H9 (cell line): ENCODE measurements at regions not wholly inside any gene's neighbourhood (a gene's known extent, or its start where the extent isn't known, plus 50 kb on each side); places are given as distances from the start of the nearest gene placed in this dataset.

Source experiments
- DNase-seq: peaks from one replicate; pipeline ENCODE4 v3.0.0-alpha.2; 2017
- H2AFZ ChIP-seq: one replicate; pipeline ENCODE4 v1.6.1; 2013; ENCODE audit warnings: mild to moderate bottlenecking, low read length, control low read depth, moderate library complexity
- H2AK5ac ChIP-seq: 2 replicates; pipeline ENCODE4 v1.6.1; 2013; ENCODE audit warnings: low read length, control low read depth, mixed read lengths; ENCODE audit not compliant: insufficient read length
- H2BK120ac ChIP-seq: one replicate; pipeline ENCODE4 v1.6.1; 2013; ENCODE audit warnings: low read depth, mild to moderate bottlenecking, low read length, control low read depth, inconsistent platforms; ENCODE audit not compliant: poor library complexity, severe bottlenecking
- H2BK12ac ChIP-seq: 2 replicates; pipeline ENCODE4 v1.6.1; 2013; ENCODE audit warnings: low read length, control low read depth, mixed read lengths, low read depth; ENCODE audit not compliant: insufficient read length
- H2BK15ac ChIP-seq: 2 replicates; pipeline ENCODE4 v1.6.1; 2013; ENCODE audit warnings: low read depth, low read length, control low read depth
- H2BK20ac ChIP-seq: one replicate; pipeline ENCODE4 v1.6.1; 2013; ENCODE audit warnings: low read depth, mild to moderate bottlenecking, low read length, control low read depth, inconsistent platforms; ENCODE audit not compliant: poor library complexity, severe bottlenecking
- H2BK5ac ChIP-seq: 2 replicates; pipeline ENCODE4 v1.6.1; 2013; ENCODE audit warnings: low read length, control low read depth, mixed read lengths; ENCODE audit not compliant: insufficient read length
- H3K14ac ChIP-seq: 2 replicates; pipeline ENCODE4 v1.6.1; 2013; ENCODE audit warnings: low read length, control low read depth; ENCODE audit not compliant: insufficient read depth
- H3K18ac ChIP-seq: 2 replicates; pipeline ENCODE4 v1.6.1; 2013; ENCODE audit warnings: low read depth, mild to moderate bottlenecking, mixed read lengths, low read length, control low read depth; ENCODE audit not compliant: insufficient read length
- H3K23ac ChIP-seq: 2 replicates; pipeline ENCODE4 v1.6.1; 2013; ENCODE audit warnings: low read length, control low read depth, mixed read lengths, low read depth; ENCODE audit not compliant: insufficient read length
- H3K23me2 ChIP-seq: 2 replicates; pipeline ENCODE4 v1.6.1; 2013; ENCODE audit warnings: low read depth, mild to moderate bottlenecking, mixed read lengths, low read length, control low read depth; ENCODE audit not compliant: insufficient read length, poor library complexity, severe bottlenecking
- H3K27ac ChIP-seq: 2 replicates; pipeline ENCODE4 v1.5.1; 2013; ENCODE audit warnings: low read length, control low read depth, mixed read lengths, low read depth; ENCODE audit not compliant: insufficient read length
- H3K27me3 ChIP-seq: 2 replicates; pipeline ENCODE4 v1.6.1; 2013; ENCODE audit warnings: low read length, control low read depth, inconsistent platforms; ENCODE audit not compliant: insufficient read depth
- H3K4ac ChIP-seq: 2 replicates; pipeline ENCODE4 v1.6.1; 2013; ENCODE audit warnings: low read depth, mild to moderate bottlenecking, control low read depth, inconsistent platforms, low read length, moderate library complexity
- H3K4me1 ChIP-seq: 2 replicates; pipeline ENCODE4 v1.6.1; 2013; ENCODE audit warnings: low read length, control low read depth, inconsistent platforms; ENCODE audit not compliant: insufficient read depth
- H3K4me2 ChIP-seq: 2 replicates; pipeline ENCODE4 v1.6.1; 2013; ENCODE audit warnings: low read length, control low read depth, mixed read lengths; ENCODE audit not compliant: insufficient read length, insufficient read depth
- H3K56ac ChIP-seq: 2 replicates; pipeline ENCODE4 v1.6.1; 2013; ENCODE audit warnings: low read depth, mild to moderate bottlenecking, mixed read lengths, low read length, control low read depth; ENCODE audit not compliant: insufficient read length
- H3K79me1 ChIP-seq: 2 replicates; pipeline ENCODE4 v1.6.1; 2013; ENCODE audit warnings: low read depth, mild to moderate bottlenecking, moderate library complexity, low read length, control low read depth, inconsistent platforms; ENCODE audit not compliant: insufficient read depth, poor library complexity, severe bottlenecking
- H3K79me2 ChIP-seq: 2 replicates; pipeline ENCODE4 v1.6.1; 2013; ENCODE audit warnings: low read length, control low read depth, inconsistent platforms; ENCODE audit not compliant: insufficient read depth
- H3K9ac ChIP-seq: 2 replicates; pipeline ENCODE4 v1.6.1; 2013; ENCODE audit warnings: low read length, control low read depth, mixed read lengths; ENCODE audit not compliant: insufficient read length; ENCODE audit errors: extremely low read depth
- H3K9me3 ChIP-seq: one replicate; pipeline ENCODE4 v1.6.1; 2013; ENCODE audit warnings: low read depth, low read length, inconsistent platforms; ENCODE audit not compliant: control insufficient read depth
- H3T11ph ChIP-seq: one replicate; pipeline ENCODE4 v1.6.1; 2013; ENCODE audit warnings: mild to moderate bottlenecking, low read length, control low read depth, inconsistent platforms
- H4K20me1 ChIP-seq: one replicate; pipeline ENCODE4 v1.6.1; 2013; ENCODE audit not compliant: control insufficient read depth, insufficient read length, insufficient read depth
- H4K5ac ChIP-seq: 2 replicates; pipeline ENCODE4 v1.6.1; 2013; ENCODE audit warnings: low read depth, mild to moderate bottlenecking, mixed read lengths, low read length, control low read depth; ENCODE audit not compliant: insufficient read length
- H4K8ac ChIP-seq: replicated peaks from 2 replicates; pipeline ENCODE4 v1.6.1; 2013; ENCODE audit warnings: low read length, control low read depth, mixed read lengths, low read depth; ENCODE audit not compliant: insufficient read length
- H4K91ac ChIP-seq: 2 replicates; pipeline ENCODE4 v1.6.1; 2013; ENCODE audit warnings: low read depth, mild to moderate bottlenecking, moderate library complexity, mixed read lengths, low read length, control low read depth; ENCODE audit not compliant: insufficient read length
- H3K27ac Mint-ChIP-seq, 3 experiments: 2 replicates in 2 of 3; 3 replicates in 1 of 3; pipeline ENCODE4 v1.8.0; 2020 to 2021; ENCODE audit warnings: mixed read lengths in 3 of 3, mild to moderate bottlenecking in 1 of 3, moderate library complexity in 1 of 3
- H3K27me3 Mint-ChIP-seq: 2 replicates; pipeline ENCODE4 v1.8.0; 2021; ENCODE audit warnings: low read depth, mild to moderate bottlenecking, moderate library complexity, mixed read lengths
- H3K36me3 Mint-ChIP-seq, 3 experiments: 2 replicates in 2 of 3; 3 replicates in 1 of 3; pipeline ENCODE4 v1.8.0; 2020 to 2021; ENCODE audit warnings: low read depth in 3 of 3, mixed read lengths in 3 of 3; ENCODE audit not compliant: insufficient read depth in 1 of 3
- H3K4me1 Mint-ChIP-seq, 2 experiments: 2 replicates each; pipeline ENCODE4 v1.8.0; 2020; ENCODE audit warnings: mixed read lengths in 2 of 2
- H3K4me3 Mint-ChIP-seq, 2 experiments: 2 replicates in 1 of 2; 3 replicates in 1 of 2; pipeline ENCODE4 v1.8.0; 2020 to 2021; ENCODE audit warnings: mild to moderate bottlenecking in 2 of 2, mixed read lengths in 2 of 2, moderate library complexity in 1 of 2
- H3K9me3 Mint-ChIP-seq, 2 experiments: 2 replicates in 1 of 2; 3 replicates in 1 of 2; pipeline ENCODE4 v1.8.0; 2020; ENCODE audit warnings: mild to moderate bottlenecking in 2 of 2, mixed read lengths in 2 of 2, moderate library complexity in 1 of 2
- WGBS: extraction: QIAGEN DNeasy Blood & Tissue Kit; methylation state at CpG from one replicate; pipeline ENCODE4 v1.1.7; 2013; ENCODE audit warnings: missing lambda C conversion rate, low lambda C conversion rate, mixed read lengths; ENCODE audit not compliant: insufficient read length; ENCODE audit errors: extremely low coverage; 5-methylcytosine and 5-hydroxymethylcytosine counted together
- TF ChIP-seq, protein P1 (sequence below): fragments of 200-600 bp; sonication (generic); conservative IDR thresholded peaks from 3 replicates; pipeline ENCODE4 v1.8.0; 2021; ENCODE audit warnings: antibody characterized with exemption, mild to moderate bottlenecking

DNA sequence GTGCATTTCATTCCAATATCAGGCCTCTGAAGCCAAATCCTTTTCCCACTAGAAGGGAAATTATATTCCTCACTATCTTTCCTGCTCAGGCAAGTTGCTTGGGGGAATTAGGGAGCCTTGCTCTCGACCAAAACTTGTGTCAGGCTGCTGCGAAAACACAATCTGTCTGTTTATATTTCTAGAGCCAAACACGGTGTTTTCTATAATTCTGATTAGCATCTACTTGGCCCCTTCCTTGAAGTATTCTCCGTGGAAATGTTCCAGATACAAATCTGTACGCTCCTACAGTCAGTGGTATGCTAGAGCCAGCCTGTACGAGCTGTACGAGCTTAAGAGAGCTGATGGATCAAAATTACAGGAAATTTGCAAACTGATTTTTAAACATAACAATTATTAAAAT lies 299.3 kb upstream of the SALL1 start:
- Histone ChIP-seq H3K23ac (no peak overlapping the region), H3K27me3 (no peaks in the 10 kb centered on the region; the same call in 1 of the 2 replicates), H3K9ac (no peak overlapping the region), H3K18ac (no peak overlapping the region), H3K14ac (no peak overlapping the region), H3K79me1 (no peaks in the 10 kb centered on the region), H2AFZ (no peak overlapping the region), H3K4me1 (no peaks in the 10 kb centered on the region), H4K91ac (no peak overlapping the region), H2AK5ac (no peak overlapping the region), H3K4me2 (no peak overlapping the region), H3T11ph (no peak overlapping the region), H3K79me2 (no peaks in the 10 kb centered on the region), H2BK20ac (no peak overlapping the region), H3K27ac (no peak overlapping the region), H4K5ac (no peak overlapping the region), H4K20me1 (no peaks in the 10 kb centered on the region), H3K56ac (no peak overlapping the region), H2BK5ac (no peak overlapping the region), H3K23me2 (no peaks in the 10 kb centered on the region), H3K9me3 (no peaks in the 10 kb centered on the region), H4K8ac (no peak overlapping the region), H3K4ac (no peak overlapping the region), H2BK15ac (no peak overlapping the region), H2BK120ac (no peak overlapping the region), H2BK12ac (no peak overlapping the region)
- H3K27me3 Mint-ChIP-seq: no peaks in the 10 kb centered on the region
- no peak for DNase-seq
- TF ChIP-seq, protein P1, sequence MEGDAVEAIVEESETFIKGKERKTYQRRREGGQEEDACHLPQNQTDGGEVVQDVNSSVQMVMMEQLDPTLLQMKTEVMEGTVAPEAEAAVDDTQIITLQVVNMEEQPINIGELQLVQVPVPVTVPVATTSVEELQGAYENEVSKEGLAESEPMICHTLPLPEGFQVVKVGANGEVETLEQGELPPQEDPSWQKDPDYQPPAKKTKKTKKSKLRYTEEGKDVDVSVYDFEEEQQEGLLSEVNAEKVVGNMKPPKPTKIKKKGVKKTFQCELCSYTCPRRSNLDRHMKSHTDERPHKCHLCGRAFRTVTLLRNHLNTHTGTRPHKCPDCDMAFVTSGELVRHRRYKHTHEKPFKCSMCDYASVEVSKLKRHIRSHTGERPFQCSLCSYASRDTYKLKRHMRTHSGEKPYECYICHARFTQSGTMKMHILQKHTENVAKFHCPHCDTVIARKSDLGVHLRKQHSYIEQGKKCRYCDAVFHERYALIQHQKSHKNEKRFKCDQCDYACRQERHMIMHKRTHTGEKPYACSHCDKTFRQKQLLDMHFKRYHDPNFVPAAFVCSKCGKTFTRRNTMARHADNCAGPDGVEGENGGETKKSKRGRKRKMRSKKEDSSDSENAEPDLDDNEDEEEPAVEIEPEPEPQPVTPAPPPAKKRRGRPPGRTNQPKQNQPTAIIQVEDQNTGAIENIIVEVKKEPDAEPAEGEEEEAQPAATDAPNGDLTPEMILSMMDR: no peak
- H3K4me3 Mint-ChIP-seq: no peak overlapping the region
- no CpG with 5 or more reads among the region's 7 CpGs for WGBS
- H3K9me3 Mint-ChIP-seq: no peaks in the 10 kb centered on the region
- H3K36me3 Mint-ChIP-seq: peaks cover 0 to 1% (median 0%) of the 10 kb centered on the region in 3 experiments; a peak in 1 of 7 replicates
- peaks cover 7 to 22% of the 10 kb centered on the region in 2 experiments for H3K4me1 Mint-ChIP-seq
- H3K27ac Mint-ChIP-seq: no peak overlapping the region; a peak in 1 of 7 replicates
